K562 (cell line): ENCODE measurements at regions not wholly inside any gene's neighbourhood (a gene's known extent, or its start where the extent isn't known, plus 50 kb on each side); places are given as distances from the start of the nearest gene placed in this dataset.

Experiments
- ATAC-seq: fragments of 200-7000 bp; cut with Tn5 transposase; 3 replicates; pipeline ENCODE4 v1.9.1; 2020; ENCODE audit warnings: moderate library complexity
- BruUV-seq: library from RNA; stranded (reverse); fragments of 400-500 nt; replicated peaks from 2 replicates; lab custom pipeline; 2021; lab: Mats Ljungman, UMichigan
- CTCF ChIA-PET: fragments of 300-600 bp; formaldehyde crosslinking; extraction: SDS; loops from one replicate; lab custom pipeline; 2021; ENCODE audit warnings: low intra/inter-chr PET ratio; lab: Yijun Ruan, JAX
- POLR2A ChIA-PET: fragments of 300-600, 350-650 bp; sonication (Branson Sonifier 250); formaldehyde crosslinking; extraction: SDS; loops from one replicate; lab custom pipeline; 2021; ENCODE audit warnings: antibody characterized with exemption, inconsistent platforms; lab: Yijun Ruan, JAX
- DNase-seq, 4 experiments: peaks; one replicate each; pipeline versions ENCODE4 v3.0.0 to v3.0.0-alpha.2; 2011 to 2018; ENCODE audit warnings: low spot score in 3 of 4, mixed read lengths in 3 of 4; ENCODE audit errors: extremely low read depth in 1 of 4
- FAIRE-seq: peaks from 2 replicates; lab custom pipeline; 2011; peaks lifted over from hg19 to GRCh38; lab: Jason Lieb, UNC
- H2AFZ ChIP-seq: 2 replicates; pipeline ENCODE4 v1.6.0; 2011; ENCODE audit warnings: low read depth, low read length, control low read depth, inconsistent platforms
- H3K27ac ChIP-seq: fragments of 200-600 bp; 3 replicates; pipeline ENCODE4 v1.8.0; 2011; ENCODE audit warnings: low read depth, mild to moderate bottlenecking, control low read depth, inconsistent platforms, low read length, moderate library complexity, mixed read lengths; ENCODE audit errors: extremely low read depth
- H3K27me3 ChIP-seq, 2 experiments: fragments of 300-600 bp in 1 of 2; 2 replicates in 1 of 2; 3 replicates in 1 of 2; pipeline versions ENCODE4 v1.6.0 to v1.8.0; 2011; ENCODE audit warnings: inconsistent platforms in 2 of 2, low read length in 2 of 2, mild to moderate bottlenecking in 1 of 2, mixed read lengths in 1 of 2, moderate library complexity in 1 of 2; ENCODE audit not compliant: control insufficient read depth in 2 of 2, insufficient read depth in 2 of 2
- H3K36me3 ChIP-seq: fragments of 300-600 bp; 3 replicates; pipeline ENCODE4 v1.8.0; 2011; ENCODE audit warnings: mild to moderate bottlenecking, low read length, inconsistent platforms; ENCODE audit not compliant: control insufficient read depth, insufficient read depth
- H3K4me1 ChIP-seq, 2 experiments: fragments of 200-600 bp in 1 of 2; replicated peaks in 1 of 2; 2 replicates in 1 of 2; 3 replicates in 1 of 2; pipeline versions ENCODE4 v1.5.1 to v1.8.0; 2011; ENCODE audit warnings: inconsistent platforms in 2 of 2, low read length in 2 of 2, mild to moderate bottlenecking in 1 of 2, mixed read lengths in 1 of 2, moderate library complexity in 1 of 2; ENCODE audit not compliant: control insufficient read depth in 2 of 2, insufficient read depth in 2 of 2
- H3K4me2 ChIP-seq: 2 replicates; pipeline ENCODE4 v1.6.1; 2011; ENCODE audit warnings: low read length, control low read depth, inconsistent platforms, mixed read lengths; ENCODE audit not compliant: insufficient read depth
- H3K4me3 ChIP-seq: fragments of 200-600 bp; sonication (generic), shearing (Covaris generic); 2 replicates; pipeline ENCODE4 v1.5.1; 2016; ENCODE audit warnings: control low read depth, inconsistent platforms
- H3K79me2 ChIP-seq: fragments of 200-600 bp; 3 replicates; pipeline ENCODE4 v1.8.0; 2011; ENCODE audit warnings: low read length, inconsistent platforms; ENCODE audit not compliant: control insufficient read depth, insufficient read depth
- H3K9ac ChIP-seq, 2 experiments: 2 replicates each; pipeline versions ENCODE4 v1.6.0 to v1.6.1; 2011; ENCODE audit warnings: low read depth in 2 of 2, low read length in 2 of 2, control low read depth in 1 of 2, inconsistent platforms in 1 of 2, mild to moderate bottlenecking in 1 of 2, mixed read lengths in 1 of 2; ENCODE audit not compliant: insufficient read depth in 1 of 2
- H3K9me1 ChIP-seq: one replicate; pipeline ENCODE4 v1.6.0; 2011; ENCODE audit warnings: inconsistent platforms, mild to moderate bottlenecking, low read length, moderate library complexity; ENCODE audit not compliant: control insufficient read depth, insufficient read depth
- H3K9me3 ChIP-seq: replicated peaks from 2 replicates; pipeline ENCODE4 v1.5.1; 2011; ENCODE audit warnings: low read depth, low read length, inconsistent platforms; ENCODE audit not compliant: control insufficient read depth, insufficient read depth
- H4K20me1 ChIP-seq: replicated peaks from 2 replicates; pipeline ENCODE4 v1.6.1; 2011; ENCODE audit warnings: low read length, inconsistent platforms, mixed read lengths; ENCODE audit not compliant: control insufficient read depth, insufficient read depth
- ARID2 ChIP-seq: fragments of 450-650 bp; IDR thresholded peaks from 2 replicates; pipeline ENCODE4 v1.6.1; 2017; ENCODE audit warnings: antibody characterized with exemption, mild to moderate bottlenecking
- GABPB1 ChIP-seq: sonication (generic); formaldehyde crosslinking; IDR thresholded peaks from 2 replicates; pipeline ENCODE4 v1.8.0; 2022; ENCODE audit warnings: mild to moderate bottlenecking, missing genetic modification reagents
- HCFC1 ChIP-seq: IDR thresholded peaks from 2 replicates; pipeline ENCODE4 v1.6.1; 2012; ENCODE audit warnings: low read depth, low read length, improper control_type of control experiment
- KLF10 ChIP-seq: fragments of 250-450 bp; sonication (Bioruptor Pico); IDR thresholded peaks from 2 replicates; pipeline ENCODE4 v1.6.1; 2021; ENCODE audit warnings: matching md5 sums
- MAFK ChIP-seq: IDR thresholded peaks from 2 replicates; pipeline ENCODE4 v1.6.1; 2011; ENCODE audit warnings: low read length, improper control_type of control experiment
- ZBTB34 ChIP-seq: fragments of 250-450 bp; sonication (Bioruptor Pico); IDR thresholded peaks from 2 replicates; pipeline ENCODE4 v1.8.0; 2021; ENCODE audit warnings: mild to moderate bottlenecking, moderate library complexity
- ZC3H11A ChIP-seq: IDR thresholded peaks from 2 replicates; pipeline ENCODE4 v1.6.1; 2012; ENCODE audit warnings: low read depth, low read length, improper control_type of control experiment
- ZSCAN32 ChIP-seq: fragments of 450-650 bp; formaldehyde crosslinking; IDR thresholded peaks from 2 replicates; pipeline ENCODE4 v1.4.0; 2020; ENCODE audit warnings: mild to moderate bottlenecking, moderate library complexity
- WGBS: fragments of 100-300 bp; shearing (Covaris generic); methylation state at CpG from one replicate; pipeline ENCODE4 v1.1.6; 2016; ENCODE audit warnings: low coverage, mixed read lengths; ENCODE audit not compliant: insufficient coverage; ENCODE audit errors: missing lambda C conversion rate; 5-methylcytosine and 5-hydroxymethylcytosine counted together
- in situ Hi-C: fragments of 300-500 bp; cut with MboI; formaldehyde crosslinking; loops from 4 replicates; pipeline ENCODE4 v1.15.0; 2018; ENCODE audit warnings: inconsistent platforms, mixed read lengths
- intact Hi-C: fragments of 100-400 bp; cut with micrococcal nuclease; formaldehyde crosslinking; loops from 2 replicates; pipeline ENCODE4 v1.14.2; 2022
- TF ChIP-seq, protein P1 (sequence below), 2 experiments: fragments of 450-650 bp in 1 of 2; sonication (generic) in 1 of 2; formaldehyde crosslinking in 1 of 2; IDR thresholded peaks; 2 replicates each; pipeline versions ENCODE4 v1.7.1 to v1.9.0; 2016 to 2022; ENCODE audit warnings: inconsistent platforms in 1 of 2, mild to moderate bottlenecking in 1 of 2, missing genetic modification reagents in 1 of 2

GRCh38 chr15:69715210-69715609 is 262.6 kb downstream of the RPLP1 start (continued):
- TF ChIP-seq HCFC1 = no peak

GRCh38 chr15:69718436-69718835 is 265.8 kb downstream of the RPLP1 start:
- in situ Hi-C loops = no loop called here
- DNase-seq (no peak), ATAC-seq (no peak), FAIRE-seq (no peak)
- Histone ChIP-seq H3K27ac (no peak overlapping the region), H3K4me3 (no peak overlapping the region), H3K9me1 (no peaks in the 10 kb centered on the region), H3K27me3 (peaks cover 0 to 15% of the 10 kb centered on the region in 2 experiments; a peak in 2 of 5 replicates), H3K9ac (no peak overlapping the region), H3K4me2 (no peak overlapping the region), H2AFZ (no peak overlapping the region), H3K79me2 (no peaks in the 10 kb centered on the region), H3K9me3 (no peaks in the 10 kb centered on the region), H3K4me1 (peaks cover 0 to 4% of the 10 kb centered on the region in 2 experiments; a peak in 2 of 5 replicates), H4K20me1 (no peaks in the 10 kb centered on the region), H3K36me3 (no peaks in the 10 kb centered on the region)
- BruUV-seq = no TSS peak
- intact Hi-C loops = no loop called here
- ChIA-PET POLR2A (interaction anchor here (1.0 kb wide), 1 partner anchor 11 kb away, joined by 3 read pairs; no protein-coding TSS in a partner anchor), CTCF (no interaction called here)
- 0% methylated on average over 2 of the region's 2 CpGs for WGBS
- TF ChIP-seq GABPB1 (CRISPR knock-in tag) = no peak
- TF ChIP-seq ZSCAN32 (CRISPR knock-in tag) = no peak
- TF ChIP-seq, protein P1, sequence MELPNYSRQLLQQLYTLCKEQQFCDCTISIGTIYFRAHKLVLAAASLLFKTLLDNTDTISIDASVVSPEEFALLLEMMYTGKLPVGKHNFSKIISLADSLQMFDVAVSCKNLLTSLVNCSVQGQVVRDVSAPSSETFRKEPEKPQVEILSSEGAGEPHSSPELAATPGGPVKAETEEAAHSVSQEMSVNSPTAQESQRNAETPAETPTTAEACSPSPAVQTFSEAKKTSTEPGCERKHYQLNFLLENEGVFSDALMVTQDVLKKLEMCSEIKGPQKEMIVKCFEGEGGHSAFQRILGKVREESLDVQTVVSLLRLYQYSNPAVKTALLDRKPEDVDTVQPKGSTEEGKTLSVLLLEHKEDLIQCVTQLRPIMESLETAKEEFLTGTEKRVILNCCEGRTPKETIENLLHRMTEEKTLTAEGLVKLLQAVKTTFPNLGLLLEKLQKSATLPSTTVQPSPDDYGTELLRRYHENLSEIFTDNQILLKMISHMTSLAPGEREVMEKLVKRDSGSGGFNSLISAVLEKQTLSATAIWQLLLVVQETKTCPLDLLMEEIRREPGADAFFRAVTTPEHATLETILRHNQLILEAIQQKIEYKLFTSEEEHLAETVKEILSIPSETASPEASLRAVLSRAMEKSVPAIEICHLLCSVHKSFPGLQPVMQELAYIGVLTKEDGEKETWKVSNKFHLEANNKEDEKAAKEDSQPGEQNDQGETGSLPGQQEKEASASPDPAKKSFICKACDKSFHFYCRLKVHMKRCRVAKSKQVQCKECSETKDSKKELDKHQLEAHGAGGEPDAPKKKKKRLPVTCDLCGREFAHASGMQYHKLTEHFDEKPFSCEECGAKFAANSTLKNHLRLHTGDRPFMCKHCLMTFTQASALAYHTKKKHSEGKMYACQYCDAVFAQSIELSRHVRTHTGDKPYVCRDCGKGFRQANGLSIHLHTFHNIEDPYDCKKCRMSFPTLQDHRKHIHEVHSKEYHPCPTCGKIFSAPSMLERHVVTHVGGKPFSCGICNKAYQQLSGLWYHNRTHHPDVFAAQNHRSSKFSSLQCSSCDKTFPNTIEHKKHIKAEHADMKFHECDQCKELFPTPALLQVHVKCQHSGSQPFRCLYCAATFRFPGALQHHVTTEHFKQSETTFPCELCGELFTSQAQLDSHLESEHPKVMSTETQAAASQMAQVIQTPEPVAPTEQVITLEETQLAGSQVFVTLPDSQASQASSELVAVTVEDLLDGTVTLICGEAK (IDR thresholded peaks at IDR 0.05) = no peak
- TF ChIP-seq, protein P1 (CRISPR knock-in tag; IDR thresholded peaks at IDR 0.05) = no peak
- TF ChIP-seq ZBTB34 (CRISPR knock-in tag) = no peak
- no peak for TF ChIP-seq ARID2
- TF ChIP-seq MAFK = no peak
- TF ChIP-seq KLF10 = no peak
- no peak for TF ChIP-seq ZC3H11A
